HG02798 (cell line): ENCODE measurements at regions not wholly inside any gene's neighbourhood (a gene's known extent, or its start where the extent isn't known, plus 50 kb on each side); places are given as distances from the start of the nearest gene placed in this dataset.

Source experiments
- ATAC-seq: cut with Tn5 transposase; IDR thresholded peaks from one replicate; pipeline ENCODE4 v1.9.1; 2021; ENCODE audit warnings: mild to moderate bottlenecking; ENCODE audit not compliant: unreplicated experiment, poor library complexity

DNA sequence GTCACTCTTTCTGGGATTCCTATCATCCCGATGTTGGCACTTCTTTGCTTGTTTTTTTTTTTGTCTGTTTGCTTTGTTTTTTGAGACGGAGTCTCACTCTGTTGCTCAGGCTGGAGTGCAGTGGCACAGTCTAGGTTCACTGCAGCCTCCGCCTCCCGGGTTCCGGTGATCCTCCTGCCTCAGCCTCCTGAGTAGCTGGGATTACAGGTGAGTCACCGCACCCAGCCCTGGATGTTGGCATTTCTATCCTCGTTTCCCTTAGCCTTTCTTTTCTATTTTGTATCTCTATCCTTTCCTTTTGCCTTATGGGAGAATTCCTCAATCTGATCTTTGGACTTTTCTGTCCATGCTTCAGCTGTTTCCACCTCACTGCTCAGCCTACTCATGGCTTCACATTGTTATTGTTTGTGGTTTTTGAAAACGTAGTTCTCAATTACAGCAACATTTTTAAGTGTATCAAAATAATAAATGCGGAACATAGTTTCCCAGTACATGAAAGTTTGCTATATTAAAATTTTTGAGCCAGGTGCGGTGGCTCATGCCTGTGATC is 62.1 kb upstream of the ZNF516 start:
- no peak for ATAC-seq

- no peak for ATAC-seq
These were observed 59.6 kb upstream of the ZNF516 start for GRCh38 chr18:76554547-76555222.

GRCh38 chr18:76553715-76554546 is 58.9 kb upstream of the ZNF516 start:
- no peak for ATAC-seq

DNA sequence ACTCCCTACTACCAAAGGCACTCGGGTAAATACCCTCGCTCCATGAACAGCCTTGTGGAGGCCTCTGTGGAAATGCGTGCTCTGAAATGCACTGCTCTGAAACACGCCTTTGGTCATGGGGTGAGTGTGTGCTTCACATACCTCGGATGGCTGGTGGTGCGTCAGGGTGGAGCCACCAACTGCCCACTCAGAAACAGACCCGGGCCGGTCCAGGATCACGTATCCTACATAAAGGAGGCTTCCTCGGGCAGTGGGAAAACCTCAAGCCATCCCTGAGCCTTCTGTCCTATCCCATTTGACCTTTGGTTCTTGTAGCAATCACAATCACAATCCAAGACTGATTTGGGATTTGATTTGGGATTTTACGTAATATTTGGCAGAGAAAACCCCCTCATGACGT is 53.5 kb upstream of the ZNF516 start:
- no peak for ATAC-seq

GRCh38 chr18:76547296-76547695 is 52.3 kb upstream of the ZNF516 start:
- ATAC-seq = no peak

DNA sequence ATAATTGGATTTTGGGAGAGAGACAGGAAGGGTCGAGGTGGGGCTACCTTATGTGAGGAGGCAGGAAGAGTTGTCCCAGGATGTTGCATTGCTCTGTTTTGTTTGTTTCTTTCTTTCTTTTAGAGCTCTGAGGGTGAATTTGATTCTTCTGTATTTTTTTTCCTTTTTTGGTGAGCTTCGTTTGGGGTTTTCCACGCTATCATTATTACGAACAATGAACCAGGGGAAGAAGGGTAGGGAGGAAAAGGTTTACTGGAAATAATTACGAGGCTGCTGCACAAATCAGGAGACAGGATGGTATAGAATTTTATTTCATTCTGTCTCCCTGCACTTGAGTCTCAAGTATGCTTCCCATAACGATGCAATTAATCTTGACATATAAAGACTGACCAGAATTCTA is 51.4 kb upstream of the ZNF516 start:
- no peak for ATAC-seq

GRCh38 chr18:76546088-76546435 is 51.0 kb upstream of the ZNF516 start:
- ATAC-seq = no peak

DNA sequence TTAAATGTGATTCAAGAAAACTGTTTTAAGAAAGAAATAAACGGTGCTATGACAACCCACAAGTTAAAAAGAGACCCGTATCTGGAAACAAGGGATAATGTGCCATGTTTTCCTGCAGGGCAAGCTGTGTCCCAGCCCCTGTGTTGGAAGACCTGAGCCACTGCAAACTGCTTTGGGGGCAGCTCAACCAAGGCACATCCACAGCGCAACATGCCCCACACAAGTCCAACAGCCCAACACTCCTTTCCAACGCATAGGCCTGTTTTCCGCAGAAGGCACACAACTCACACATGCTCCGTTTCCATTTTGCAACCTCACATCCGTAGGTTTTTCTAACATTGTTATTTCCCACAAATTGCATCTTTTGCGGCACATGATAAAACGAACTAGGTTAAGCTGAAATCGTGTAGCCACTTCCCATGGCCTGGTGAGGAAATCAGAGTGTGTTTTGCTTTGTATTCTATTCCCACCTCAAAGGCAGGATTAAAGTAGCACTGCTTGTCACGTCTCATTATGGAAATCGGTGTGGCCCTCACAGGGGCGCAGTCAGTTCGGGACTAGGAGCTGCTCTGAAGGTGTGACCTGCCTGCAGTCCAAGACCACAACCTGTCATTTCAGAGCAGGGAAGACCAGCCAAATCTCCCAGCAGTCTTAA is 50.5 kb upstream of the ZNF516 start:
- ATAC-seq = no peak

- ATAC-seq = no peak
These were observed 49.7 kb upstream of the ZNF516 start for GRCh38 chr18:76544511-76545345.
